DND-41 (cell line): ENCODE measurements at regions not wholly inside any gene's neighbourhood (a gene's known extent, or its start where the extent isn't known, plus 50 kb on each side); places are given as distances from the start of the nearest gene placed in this dataset.

Experiments
- ATAC-seq: fragments of 200-7000 bp; cut with Tn5 transposase; 3 replicates; pipeline ENCODE4 v1.9.1; 2021; ENCODE audit warnings: low read depth; ENCODE audit not compliant: insufficient read depth
- DNase-seq: peaks from one replicate; pipeline ENCODE4 v3.0.0-alpha.2; 2020
- H2AFZ ChIP-seq: 2 replicates; pipeline ENCODE4 v1.6.0; 2012; ENCODE audit warnings: low read depth, low read length
- H3K27ac ChIP-seq: 2 replicates; pipeline ENCODE4 v1.5.1; 2012; ENCODE audit warnings: low read length, inconsistent platforms
- H3K27me3 ChIP-seq: fragments of 200-600 bp; sonication (generic); 2 replicates; pipeline ENCODE4 v1.6.0; 2012; ENCODE audit warnings: low read length, mild to moderate bottlenecking, inconsistent platforms; ENCODE audit not compliant: insufficient read depth, poor library complexity
- H3K36me3 ChIP-seq: 2 replicates; pipeline ENCODE4 v1.5.1; 2012; ENCODE audit warnings: low read length, inconsistent platforms; ENCODE audit not compliant: insufficient read depth
- H3K4me1 ChIP-seq: 2 replicates; pipeline ENCODE4 v1.5.1; 2012; ENCODE audit warnings: mild to moderate bottlenecking, low read length; ENCODE audit not compliant: insufficient read depth
- H3K4me2 ChIP-seq: 2 replicates; pipeline ENCODE4 v1.6.0; 2012; ENCODE audit warnings: mild to moderate bottlenecking, moderate library complexity, low read length, inconsistent platforms; ENCODE audit not compliant: insufficient read depth
- H3K4me3 ChIP-seq, 2 experiments: fragments of 200-600 bp in 1 of 2; shearing (Covaris generic) in 1 of 2; 2 replicates each; pipeline ENCODE4 v1.5.1; 2012 to 2016; ENCODE audit warnings: inconsistent platforms in 2 of 2, low read length in 2 of 2, mild to moderate bottlenecking in 2 of 2, low read depth in 1 of 2, moderate library complexity in 1 of 2
- H3K79me2 ChIP-seq: 2 replicates; pipeline ENCODE4 v1.6.0; 2012; ENCODE audit warnings: low read length, inconsistent platforms; ENCODE audit not compliant: insufficient read depth
- H3K9ac ChIP-seq: 2 replicates; pipeline ENCODE4 v1.6.0; 2012; ENCODE audit warnings: low read depth, mild to moderate bottlenecking, inconsistent platforms, low read length, moderate library complexity
- H3K9me3 ChIP-seq: 2 replicates; pipeline ENCODE4 v1.5.1; 2012; ENCODE audit warnings: low read length, moderate library complexity, mild to moderate bottlenecking, inconsistent platforms; ENCODE audit not compliant: insufficient read depth, severe bottlenecking
- H4K20me1 ChIP-seq: 2 replicates; pipeline ENCODE4 v1.6.0; 2012; ENCODE audit warnings: low read length; ENCODE audit not compliant: insufficient read depth
- EZH2 ChIP-seq: IDR thresholded peaks from 3 replicates; pipeline ENCODE4 v1.6.1; 2012; ENCODE audit warnings: borderline replicate concordance, low read depth, mild to moderate bottlenecking, moderate library complexity, low read length, inconsistent platforms; ENCODE audit not compliant: severe bottlenecking
- TF ChIP-seq, protein P1 (sequence below): IDR thresholded peaks from 2 replicates; pipeline ENCODE4 v1.5.1; 2012; ENCODE audit warnings: borderline replicate concordance, low read length, moderate library complexity, mild to moderate bottlenecking; ENCODE audit not compliant: poor library complexity, severe bottlenecking; ENCODE audit errors: extremely low read depth

- no peaks in the 10 kb centered on the region for H4K20me1 ChIP-seq
- no peak overlapping the region for H3K4me3 ChIP-seq
- no peak overlapping the region for H3K27ac ChIP-seq
- H3K9me3 ChIP-seq = no peaks in the 10 kb centered on the region
- ATAC-seq (no peak), DNase-seq (no peak)
- no peaks in the 10 kb centered on the region for H3K36me3 ChIP-seq
- H3K4me2 ChIP-seq = no peak overlapping the region
- H3K27me3 ChIP-seq = no peaks in the 10 kb centered on the region
- no peaks in the 10 kb centered on the region for H3K79me2 ChIP-seq
- no peaks in the 10 kb centered on the region for H3K4me1 ChIP-seq
- TF ChIP-seq, protein P1, sequence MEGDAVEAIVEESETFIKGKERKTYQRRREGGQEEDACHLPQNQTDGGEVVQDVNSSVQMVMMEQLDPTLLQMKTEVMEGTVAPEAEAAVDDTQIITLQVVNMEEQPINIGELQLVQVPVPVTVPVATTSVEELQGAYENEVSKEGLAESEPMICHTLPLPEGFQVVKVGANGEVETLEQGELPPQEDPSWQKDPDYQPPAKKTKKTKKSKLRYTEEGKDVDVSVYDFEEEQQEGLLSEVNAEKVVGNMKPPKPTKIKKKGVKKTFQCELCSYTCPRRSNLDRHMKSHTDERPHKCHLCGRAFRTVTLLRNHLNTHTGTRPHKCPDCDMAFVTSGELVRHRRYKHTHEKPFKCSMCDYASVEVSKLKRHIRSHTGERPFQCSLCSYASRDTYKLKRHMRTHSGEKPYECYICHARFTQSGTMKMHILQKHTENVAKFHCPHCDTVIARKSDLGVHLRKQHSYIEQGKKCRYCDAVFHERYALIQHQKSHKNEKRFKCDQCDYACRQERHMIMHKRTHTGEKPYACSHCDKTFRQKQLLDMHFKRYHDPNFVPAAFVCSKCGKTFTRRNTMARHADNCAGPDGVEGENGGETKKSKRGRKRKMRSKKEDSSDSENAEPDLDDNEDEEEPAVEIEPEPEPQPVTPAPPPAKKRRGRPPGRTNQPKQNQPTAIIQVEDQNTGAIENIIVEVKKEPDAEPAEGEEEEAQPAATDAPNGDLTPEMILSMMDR = no peak
- TF ChIP-seq EZH2 = no peak
- H3K9ac ChIP-seq = no peak overlapping the region
- no peak overlapping the region for H2AFZ ChIP-seq
Measured at GRCh38 chr10:107970512-107970911, 806.0 kb upstream of the SORCS1 start.

- Histone ChIP-seq H3K9ac (no peak overlapping the region), H3K27me3 (no peaks in the 10 kb centered on the region), H3K79me2 (no peaks in the 10 kb centered on the region), H3K36me3 (no peaks in the 10 kb centered on the region), H3K4me1 (no peaks in the 10 kb centered on the region), H3K9me3 (no peaks in the 10 kb centered on the region), H3K4me2 (no peak overlapping the region), H4K20me1 (no peaks in the 10 kb centered on the region), H2AFZ (no peak overlapping the region), H3K27ac (no peak overlapping the region), H3K4me3 (no peak overlapping the region)
- TF ChIP-seq, protein P1 = no peak
- TF ChIP-seq EZH2 = no peak
- DNase-seq (no peak), ATAC-seq (no peak)
Measured at GRCh38 chr10:107969936-107970335, 805.4 kb upstream of the SORCS1 start.

DNA sequence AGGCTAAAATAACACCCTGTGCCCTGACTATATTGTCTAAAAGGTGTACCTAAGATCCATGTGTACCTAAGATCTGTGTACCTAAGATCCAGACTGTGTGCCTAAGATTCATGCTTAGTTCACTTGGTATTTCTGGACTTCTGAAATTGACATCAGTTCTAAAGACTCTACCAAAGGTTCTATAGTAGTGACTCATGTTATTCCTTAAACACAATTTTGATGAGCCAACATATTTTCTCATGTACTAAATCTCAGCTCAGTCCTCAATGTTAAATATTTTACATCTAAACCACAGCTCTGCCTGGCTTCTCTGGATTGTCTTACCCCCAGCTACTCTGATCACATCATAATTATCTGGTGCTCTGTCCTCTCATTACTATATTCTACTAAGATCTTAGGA is 802.3 kb upstream of the SORCS1 start:
- no peaks in the 10 kb centered on the region for H3K9me3 ChIP-seq
- no peak for TF ChIP-seq EZH2
- TF ChIP-seq, protein P1 = no peak
- no peak overlapping the region for H2AFZ ChIP-seq
- H3K27me3 ChIP-seq = no peaks in the 10 kb centered on the region
- no peaks in the 10 kb centered on the region for H3K79me2 ChIP-seq
- no peaks in the 10 kb centered on the region for H4K20me1 ChIP-seq
- no peak overlapping the region for H3K4me2 ChIP-seq
- ATAC-seq (no peak), DNase-seq (no peak)
- no peaks in the 10 kb centered on the region for H3K36me3 ChIP-seq
- no peak overlapping the region for H3K9ac ChIP-seq
- no peak overlapping the region for H3K4me3 ChIP-seq
- H3K4me1 ChIP-seq = no peaks in the 10 kb centered on the region
- H3K27ac ChIP-seq = no peak overlapping the region
